GM12864 (cell line): ENCODE measurements at regions not wholly inside any gene's neighbourhood (a gene's known extent, or its start where the extent isn't known, plus 50 kb on each side); places are given as distances from the start of the nearest gene placed in this dataset.

Experiments used
- DNase-seq: peaks from one replicate; pipeline ENCODE4 v3.0.0-alpha.2; 2011; ENCODE audit warnings: low read depth
- H3K4me3 ChIP-seq: 2 replicates; pipeline ENCODE4 v1.5.1; 2011; ENCODE audit warnings: mild to moderate bottlenecking, low read depth, low read length, control low read depth
- CTCF ChIP-seq: IDR thresholded peaks from 2 replicates; pipeline ENCODE4 v1.5.1; 2011; ENCODE audit warnings: low read depth, mild to moderate bottlenecking, moderate library complexity, low read length, control low read depth, inconsistent platforms; ENCODE audit errors: missing control alignments

GRCh38 chr5:65078331-65078730 is 309.6 kb downstream of the CWC27 start:
- DNase-seq = no peak
- no peak for TF ChIP-seq CTCF
- H3K4me3 ChIP-seq = no peak overlapping the region

DNA sequence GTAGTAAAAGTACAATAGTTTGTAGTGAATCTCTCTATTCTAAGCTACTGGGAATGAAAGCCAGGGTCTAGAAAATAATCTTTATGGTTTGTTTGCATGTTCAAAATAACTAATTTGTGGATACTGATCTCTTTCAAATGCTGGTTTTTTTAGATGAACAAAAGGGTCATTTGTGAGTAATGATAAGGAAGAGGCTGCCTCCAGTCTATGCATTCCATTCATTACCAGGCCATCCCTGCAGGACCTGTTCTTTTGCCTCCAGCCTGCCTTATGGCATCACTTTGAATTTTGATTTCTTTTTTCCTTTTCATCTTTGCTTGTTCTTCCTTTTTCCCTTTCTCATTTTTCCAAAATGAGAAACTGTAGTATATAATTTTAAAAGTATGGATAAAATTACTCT is 312.3 kb downstream of the CWC27 start:
- DNase-seq = no peak
- no peak overlapping the region for H3K4me3 ChIP-seq

GRCh38 chr5:65084795-65085515 is 316.2 kb downstream of the CWC27 start:
- TF ChIP-seq CTCF = no peak
- no peak overlapping the region for H3K4me3 ChIP-seq
- DNase-seq = no peak

More for the DNA sequence above, 312.3 kb downstream of the CWC27 start:
- TF ChIP-seq CTCF = no peak

GRCh38 chr5:65085516-65085850 is 316.8 kb downstream of the CWC27 start:
- H3K4me3 ChIP-seq = no peak overlapping the region
- TF ChIP-seq CTCF = no peak
- DNase-seq = no peak

GRCh38 chr5:65086234-65086890 is 317.6 kb downstream of the CWC27 start:
- no peak overlapping the region for H3K4me3 ChIP-seq
- no peak for DNase-seq
- TF ChIP-seq CTCF = no peak

- H3K4me3 ChIP-seq = no peak overlapping the region
- no peak for TF ChIP-seq CTCF
- no peak for DNase-seq
These were observed 318.4 kb downstream of the CWC27 start for GRCh38 chr5:65087154-65087553.

- no peak overlapping the region for H3K4me3 ChIP-seq
- TF ChIP-seq CTCF = no peak
- DNase-seq = no peak
These were observed 325.5 kb downstream of the CWC27 start for GRCh38 chr5:65094279-65094678.
